Panc1 (cell line): ENCODE measurements at regions not wholly inside any gene's neighbourhood (a gene's known extent, or its start where the extent isn't known, plus 50 kb on each side); places are given as distances from the start of the nearest gene placed in this dataset.
"Not testable (repeated sequence)": the region's sequence is repeated elsewhere in the genome, so short reads cannot be mapped to it uniquely, and the experiment has no call there.

Experiments
- ATAC-seq: fragments of 200-7000 bp; cut with Tn5 transposase; 2 replicates; pipeline ENCODE4 v1.9.1; 2020; ENCODE audit warnings: mild to moderate bottlenecking, moderate library complexity
- BruUV-seq: library from RNA; stranded (reverse); fragments of 400-500 nt; replicated peaks from 2 replicates; lab custom pipeline; 2021; lab: Mats Ljungman, UMichigan
- CTCF ChIA-PET: fragments of 300-600 bp; sonication (Branson Sonifier 250); formaldehyde crosslinking; loops from one replicate; lab custom pipeline; 2022; ENCODE audit warnings: antibody characterized with exemption; lab: Charles Lee
- POLR2A ChIA-PET: fragments of 300-600 bp; sonication (Branson Sonifier 250); formaldehyde crosslinking; loops from one replicate; lab custom pipeline; 2022; ENCODE audit warnings: antibody characterized with exemption; lab: Charles Lee
- DNase-seq: peaks from one replicate; pipeline ENCODE4 v3.0.0-alpha.2; 2010; ENCODE audit warnings: low read depth, low spot score
- H3K27ac ChIP-seq: 2 replicates; pipeline ENCODE4 v1.5.1; 2011; ENCODE audit warnings: mild to moderate bottlenecking, low read length, inconsistent platforms
- H3K27me3 ChIP-seq: fragments of 200-500 bp; sonication (Bioruptor generic); 2 replicates; pipeline ENCODE4 v1.6.0; 2014; ENCODE audit warnings: low read length, inconsistent platforms; ENCODE audit not compliant: control insufficient read depth, insufficient read depth
- H3K36me3 ChIP-seq: fragments of 200-500 bp; sonication (Bioruptor generic); 2 replicates; pipeline ENCODE4 v1.5.1; 2014; ENCODE audit warnings: inconsistent platforms, mild to moderate bottlenecking, low read length, moderate library complexity; ENCODE audit not compliant: control insufficient read depth, insufficient read depth
- H3K4me1 ChIP-seq: 2 replicates; pipeline ENCODE4 v1.5.1; 2011; ENCODE audit warnings: inconsistent platforms, mild to moderate bottlenecking, low read length, moderate library complexity; ENCODE audit not compliant: control insufficient read depth, insufficient read depth
- H3K4me3 ChIP-seq, 2 experiments: 2 replicates each; pipeline ENCODE4 v1.5.1; 2011 to 2012; ENCODE audit warnings: low read depth in 2 of 2, low read length in 2 of 2, mild to moderate bottlenecking in 2 of 2, inconsistent platforms in 1 of 2, moderate library complexity in 1 of 2
- H3K9me3 ChIP-seq: fragments of 200-500 bp; sonication (Bioruptor generic); 2 replicates; pipeline ENCODE4 v1.5.1; 2014; ENCODE audit warnings: low read depth, mild to moderate bottlenecking, inconsistent platforms, low read length, moderate library complexity; ENCODE audit not compliant: control insufficient read depth, insufficient read depth
- CTCF ChIP-seq: fragments of 450-650 bp; IDR thresholded peaks from 2 replicates; pipeline ENCODE4 v1.5.1; 2017; ENCODE audit warnings: mild to moderate bottlenecking
- POLR2AphosphoS5 ChIP-seq: IDR thresholded peaks from 2 replicates; pipeline ENCODE4 v1.6.1; 2012; ENCODE audit warnings: mild to moderate bottlenecking, low read depth, low read length, moderate library complexity
- REST ChIP-seq, 2 experiments: IDR thresholded peaks; 2 replicates each; pipeline ENCODE4 v1.6.1; 2011 to 2012; ENCODE audit warnings: low read depth in 2 of 2, control low read depth in 1 of 2, low read length in 1 of 2, mild to moderate bottlenecking in 1 of 2, moderate library complexity in 1 of 2; ENCODE audit not compliant: insufficient read depth in 1 of 2
- SIN3A ChIP-seq: IDR thresholded peaks from 2 replicates; pipeline ENCODE4 v1.6.1; 2012; ENCODE audit warnings: low read depth, mild to moderate bottlenecking, low read length, moderate library complexity, borderline replicate concordance; ENCODE audit not compliant: insufficient read depth
- TCF7L2 ChIP-seq: IDR thresholded peaks from 2 replicates; pipeline ENCODE4 v1.6.1; 2011; ENCODE audit warnings: mild to moderate bottlenecking, low read depth, low read length, inconsistent platforms
- in situ Hi-C: cut with HindIII; loops from 2 replicates; pipeline ENCODE4 v1.10.0; 2016; ENCODE audit warnings: low sequenced_read_pairs, low pct_unique_long_range_greater_than_20kb
- intact Hi-C: fragments of 100-400 bp; cut with micrococcal nuclease; formaldehyde crosslinking; loops from one replicate; pipeline ENCODE4 v1.10.0; 2022; ENCODE audit not compliant: unreplicated experiment

- in situ Hi-C loops, result no loop called here
Observed at GRCh38 chr20:30485331-30486102, 771.9 kb upstream of the DEFB115 start.

GRCh38 chr20:30486103-30486478, 771.4 kb upstream of the DEFB115 start:
- Histone ChIP-seq H3K9me3 (no peaks in the 10 kb centered on the region), H3K4me3 (no peak overlapping the region), H3K27ac (no peak overlapping the region), H3K27me3 (no peaks in the 10 kb centered on the region), H3K4me1 (no peaks in the 10 kb centered on the region), H3K36me3 (no peaks in the 10 kb centered on the region)
- ATAC-seq (no peak), DNase-seq (no peak)
- in situ Hi-C loops, result no loop called here
- intact Hi-C loops, result no loop called here
- ChIA-PET CTCF (no interaction called here), POLR2A (no interaction called here)
- no TSS peak for BruUV-seq
- TF ChIP-seq POLR2AphosphoS5 (no peak), REST (IDR thresholded peaks at IDR 0.05; ENCODE audit: insufficient read depth in 1 of 2, low read depth in 2 of 2, low read length in 1 of 2) (no peak), SIN3A (no peak), TCF7L2 (no peak), CTCF (no peak)

More at GRCh38 chr20:30485331-30486102, 771.9 kb upstream of the DEFB115 start:
- no peak for ATAC-seq
- Histone ChIP-seq H3K27ac (no peak overlapping the region), H3K4me1 (no peaks in the 10 kb centered on the region), H3K36me3 (no peaks in the 10 kb centered on the region), H3K27me3 (no peaks in the 10 kb centered on the region), H3K9me3 (no peaks in the 10 kb centered on the region), H3K4me3 (no peak overlapping the region)
- ChIA-PET POLR2A (no interaction called here), CTCF (no interaction called here)
- no peak for DNase-seq
- BruUV-seq, result no TSS peak
- TF ChIP-seq POLR2AphosphoS5, result no peak
- TF ChIP-seq TCF7L2, result no peak
- no peak for TF ChIP-seq SIN3A
- TF ChIP-seq REST (IDR thresholded peaks at IDR 0.05; ENCODE audit: insufficient read depth in 1 of 2, low read depth in 2 of 2, low read length in 1 of 2), result no peak
- no peak for TF ChIP-seq CTCF
- intact Hi-C loops, result no loop called here

GRCh38 chr20:30487461-30487860, 770.0 kb upstream of the DEFB115 start:
- H3K27me3 ChIP-seq, DNase-seq, H3K27ac ChIP-seq, CTCF ChIA-PET, intact Hi-C loops, H3K36me3 ChIP-seq, H3K9me3 ChIP-seq, H3K4me1 ChIP-seq, ATAC-seq, POLR2A ChIA-PET, in situ Hi-C loops, H3K4me3 ChIP-seq, BruUV-seq: not testable (repeated sequence)
